ENCODE measurements at regions not wholly inside any gene's neighbourhood (a gene's known extent, or its start where the extent isn't known, plus 50 kb on each side); places are given as distances from the start of the nearest gene placed in this dataset.

DNA sequence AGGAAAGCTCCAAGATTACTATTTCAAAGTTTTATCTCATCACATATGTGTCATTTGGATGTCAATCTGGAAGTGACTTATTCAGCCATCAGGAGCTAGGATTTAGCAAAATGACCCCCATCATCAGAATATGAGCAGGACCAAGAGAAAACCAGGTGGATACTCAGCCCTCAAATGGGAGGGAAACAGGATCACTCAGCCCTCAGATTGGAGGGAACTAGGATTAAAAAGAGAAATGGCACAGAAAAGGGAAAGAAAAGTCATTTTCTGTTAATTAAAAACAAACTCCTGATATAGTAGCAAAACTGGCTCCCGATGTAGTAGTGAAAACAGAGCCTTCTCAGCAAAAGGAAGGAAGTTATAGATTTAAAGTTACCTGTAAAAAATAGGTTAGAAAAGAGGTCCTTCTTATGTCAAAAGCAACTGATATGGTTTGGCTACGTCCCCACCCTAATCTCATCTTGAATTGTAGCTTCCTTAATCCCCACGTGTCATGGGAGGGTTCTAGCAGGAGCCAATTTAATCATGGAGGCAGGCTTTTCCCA lies 69.0 kb upstream of the MYCN start:
- Histone ChIP-seq H3K4me1 (no peaks in the 10 kb centered on the region), H3K4me3 (no peak overlapping the region), H3K27ac (no peak overlapping the region), H3K27me3 (no peaks in the 10 kb centered on the region), H3K9me3 (no peaks in the 10 kb centered on the region), H3K36me3 (no peaks in the 10 kb centered on the region)
- TF ChIP-seq, protein P1, sequence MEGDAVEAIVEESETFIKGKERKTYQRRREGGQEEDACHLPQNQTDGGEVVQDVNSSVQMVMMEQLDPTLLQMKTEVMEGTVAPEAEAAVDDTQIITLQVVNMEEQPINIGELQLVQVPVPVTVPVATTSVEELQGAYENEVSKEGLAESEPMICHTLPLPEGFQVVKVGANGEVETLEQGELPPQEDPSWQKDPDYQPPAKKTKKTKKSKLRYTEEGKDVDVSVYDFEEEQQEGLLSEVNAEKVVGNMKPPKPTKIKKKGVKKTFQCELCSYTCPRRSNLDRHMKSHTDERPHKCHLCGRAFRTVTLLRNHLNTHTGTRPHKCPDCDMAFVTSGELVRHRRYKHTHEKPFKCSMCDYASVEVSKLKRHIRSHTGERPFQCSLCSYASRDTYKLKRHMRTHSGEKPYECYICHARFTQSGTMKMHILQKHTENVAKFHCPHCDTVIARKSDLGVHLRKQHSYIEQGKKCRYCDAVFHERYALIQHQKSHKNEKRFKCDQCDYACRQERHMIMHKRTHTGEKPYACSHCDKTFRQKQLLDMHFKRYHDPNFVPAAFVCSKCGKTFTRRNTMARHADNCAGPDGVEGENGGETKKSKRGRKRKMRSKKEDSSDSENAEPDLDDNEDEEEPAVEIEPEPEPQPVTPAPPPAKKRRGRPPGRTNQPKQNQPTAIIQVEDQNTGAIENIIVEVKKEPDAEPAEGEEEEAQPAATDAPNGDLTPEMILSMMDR (IDR thresholded peaks at IDR 0.05), result no peak
- no peak for TF ChIP-seq POLR2A (IDR thresholded peaks at IDR 0.05)
- DNase-seq, result no peak

DNA sequence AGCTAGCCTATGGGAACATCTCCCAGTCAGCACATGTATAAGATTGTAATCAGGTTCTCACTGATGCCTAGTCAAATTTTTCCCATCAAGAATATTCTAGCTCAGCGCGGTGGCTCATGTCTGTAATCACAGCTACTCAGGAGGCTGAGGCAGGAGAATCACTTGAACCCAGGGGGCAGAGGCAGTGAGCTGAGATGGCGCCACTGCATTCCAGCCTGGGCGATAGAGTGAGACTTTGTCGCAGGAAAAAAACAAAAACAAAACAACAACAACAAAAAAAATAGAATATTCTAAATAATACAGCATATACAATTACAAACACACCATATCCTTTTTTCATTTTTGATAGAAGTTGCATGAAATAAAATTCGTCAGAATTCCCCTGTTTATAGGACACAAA lies 67.5 kb upstream of the MYCN start:
- Histone ChIP-seq H3K4me1 (no peaks in the 10 kb centered on the region), H3K27me3 (no peaks in the 10 kb centered on the region), H3K9me3 (no peaks in the 10 kb centered on the region), H3K36me3 (no peaks in the 10 kb centered on the region), H3K27ac (no peak overlapping the region), H3K4me3 (no peak overlapping the region)
- TF ChIP-seq POLR2A (IDR thresholded peaks at IDR 0.05), result no peak
- TF ChIP-seq, protein P1 (IDR thresholded peaks at IDR 0.05), result no peak
- DNase-seq, result no peak

DNA sequence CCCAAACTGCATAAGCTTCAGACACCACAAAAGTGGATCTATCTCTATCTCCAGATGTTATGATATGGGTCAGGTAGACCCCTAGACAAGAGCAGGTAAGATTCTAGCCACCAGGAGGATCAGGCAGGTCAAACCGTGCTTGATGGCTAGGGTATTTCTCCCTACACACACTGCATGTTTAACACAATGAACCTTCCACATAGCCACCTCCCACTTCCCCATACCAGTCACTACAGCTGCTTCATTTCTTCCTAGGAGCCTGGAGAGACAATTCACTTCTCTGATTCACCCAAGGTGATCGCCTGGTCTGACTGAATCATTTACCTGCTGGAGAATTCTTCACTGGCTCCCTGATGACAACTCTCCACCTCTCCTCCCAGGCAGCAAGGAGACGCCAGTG lies 66.0 kb upstream of the MYCN start:
- no peaks in the 10 kb centered on the region for H3K36me3 ChIP-seq
- H3K4me3 ChIP-seq, result no peak overlapping the region
- no peak for DNase-seq
- no peaks in the 10 kb centered on the region for H3K27me3 ChIP-seq
- H3K27ac ChIP-seq, result no peak overlapping the region
- TF ChIP-seq, protein P1 (IDR thresholded peaks at IDR 0.05), result no peak
- no peaks in the 10 kb centered on the region for H3K9me3 ChIP-seq
- no peaks in the 10 kb centered on the region for H3K4me1 ChIP-seq

DNA sequence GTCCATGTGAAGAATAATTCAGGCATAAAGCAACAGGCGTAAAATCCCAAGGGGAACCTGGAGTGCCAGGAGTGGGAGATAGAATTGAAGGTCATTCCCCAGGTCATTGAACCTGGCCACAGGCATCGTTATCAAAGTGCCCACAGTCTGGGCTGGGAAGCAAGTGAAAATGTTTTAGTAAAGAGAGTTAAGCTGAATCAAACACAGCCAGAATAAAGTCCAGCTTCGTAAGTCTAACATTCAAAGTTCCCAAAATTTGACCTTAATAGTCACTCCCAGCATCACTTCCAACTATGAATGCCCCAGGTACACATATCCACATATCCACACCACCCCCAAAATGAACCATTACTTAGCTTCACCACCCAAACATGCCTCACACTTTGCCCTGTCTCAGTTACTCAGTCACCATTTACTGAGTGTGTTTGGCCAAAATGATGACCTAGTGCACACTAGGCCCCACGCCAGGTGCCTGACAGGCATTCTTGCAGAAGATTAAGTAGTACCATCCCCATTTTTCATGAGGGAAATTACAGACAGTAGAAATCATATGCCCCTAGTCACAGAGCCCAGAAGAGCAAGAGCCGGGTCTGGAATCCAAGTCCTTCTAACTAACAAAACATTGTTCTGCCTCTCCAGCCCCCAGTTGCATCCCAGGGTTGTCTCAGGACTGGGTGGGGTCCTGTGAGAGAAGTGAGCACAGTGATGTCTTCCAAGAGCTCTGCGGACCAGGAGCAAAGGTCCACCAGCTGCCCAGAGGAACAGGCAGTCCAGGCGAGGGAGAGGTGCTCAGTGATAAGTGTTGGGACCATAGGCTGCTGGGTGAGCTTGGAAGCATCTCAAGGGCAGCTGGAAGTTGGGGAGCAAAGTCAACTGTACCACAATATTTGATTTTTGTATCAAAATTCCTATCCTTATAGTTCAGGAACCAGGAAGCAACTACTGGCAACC lies 65.2 kb upstream of the MYCN start:
- TF ChIP-seq POLR2A (IDR thresholded peaks at IDR 0.05), result no peak
- TF ChIP-seq, protein P1 (IDR thresholded peaks at IDR 0.05), result no peak
- Histone ChIP-seq H3K4me1 (no peaks in the 10 kb centered on the region), H3K36me3 (no peaks in the 10 kb centered on the region), H3K4me3 (no peak overlapping the region), H3K27ac (no peak overlapping the region), H3K9me3 (no peaks in the 10 kb centered on the region), H3K27me3 (no peaks in the 10 kb centered on the region)
- no peak for DNase-seq

DNA sequence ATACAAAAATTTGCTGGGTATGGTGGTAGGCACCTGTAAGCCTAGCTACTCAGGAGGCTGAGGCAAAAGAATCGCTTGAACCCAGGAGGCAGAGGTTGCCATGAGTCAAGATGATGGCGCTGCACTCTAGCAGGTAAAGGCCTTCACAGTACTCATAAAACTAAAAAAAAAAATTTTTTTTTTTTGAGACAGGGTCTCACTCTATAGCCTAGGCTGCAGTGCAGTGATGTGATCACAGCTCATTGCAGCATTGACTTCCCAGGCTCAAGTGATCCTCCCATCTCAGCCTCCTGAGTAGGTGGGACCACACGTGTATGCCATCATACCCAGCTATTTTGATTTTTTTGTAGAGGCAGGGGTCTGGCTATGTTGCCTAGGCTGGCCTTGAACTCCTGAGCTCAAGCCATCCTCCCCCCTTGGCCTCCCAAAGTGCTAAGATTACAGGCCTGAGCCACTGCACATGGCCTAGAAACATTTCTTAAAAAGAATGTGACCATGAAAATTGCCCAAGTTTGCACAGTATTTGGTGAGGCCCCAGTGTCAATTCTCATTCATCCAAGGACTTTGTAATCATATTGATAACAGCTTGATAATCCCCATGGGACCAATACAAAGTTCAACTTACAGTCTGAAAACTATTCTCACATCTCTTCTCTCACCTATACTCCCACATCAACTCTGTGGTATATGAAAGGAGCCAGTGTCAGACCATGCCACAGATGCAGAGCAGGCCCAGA lies 64.2 kb upstream of the MYCN start:
- H3K4me3 ChIP-seq, result no peak overlapping the region
- no peaks in the 10 kb centered on the region for H3K36me3 ChIP-seq
- H3K9me3 ChIP-seq, result no peaks in the 10 kb centered on the region
- H3K27me3 ChIP-seq, result no peaks in the 10 kb centered on the region
- H3K27ac ChIP-seq, result no peak overlapping the region
- H3K4me1 ChIP-seq, result no peaks in the 10 kb centered on the region
- no peak for DNase-seq
- no peak for TF ChIP-seq POLR2A (IDR thresholded peaks at IDR 0.05)
- TF ChIP-seq, protein P1 (IDR thresholded peaks at IDR 0.05), result no peak

All from Peyer's patch (tissue), 4 donors.